H1 (cell line): ENCODE measurements at regions not wholly inside any gene's neighbourhood (a gene's known extent, or its start where the extent isn't known, plus 50 kb on each side); places are given as distances from the start of the nearest gene placed in this dataset.

Experiments
- ATF2 ChIP-seq: IDR thresholded peaks from 2 replicates; pipeline ENCODE4 v1.6.1; 2012; ENCODE audit warnings: low read length, inconsistent platforms
- BACH1 ChIP-seq: IDR thresholded peaks from 2 replicates; pipeline ENCODE4 v1.6.1; 2012; ENCODE audit warnings: low read length, improper control_type of control experiment
- BRCA1 ChIP-seq: IDR thresholded peaks from 2 replicates; pipeline ENCODE4 v1.6.1; 2012; ENCODE audit warnings: low read depth, low read length, improper control_type of control experiment
- CHD7 ChIP-seq: fragments of 300-600 bp; sonication (generic); IDR thresholded peaks from 2 replicates; pipeline ENCODE4 v1.7.1; 2012; ENCODE audit warnings: low read length, moderate library complexity, mild to moderate bottlenecking, inconsistent platforms; ENCODE audit not compliant: insufficient replicate concordance
- HDAC6 ChIP-seq: IDR thresholded peaks from one replicate; pipeline ENCODE4 v1.7.1; 2012; ENCODE audit warnings: low read depth, mild to moderate bottlenecking, inconsistent platforms, low read length, moderate library complexity
- MAFK ChIP-seq: IDR thresholded peaks from 2 replicates; pipeline ENCODE4 v1.6.1; 2012; ENCODE audit warnings: low read depth, mild to moderate bottlenecking, improper control_type of control experiment, low read length
- POLR2A ChIP-seq, 2 experiments: IDR thresholded peaks; 1 replicate in 1 of 2; 2 replicates in 1 of 2; pipeline ENCODE4 v1.6.1; 2011; ENCODE audit warnings: low read depth in 2 of 2, low read length in 2 of 2, mild to moderate bottlenecking in 2 of 2; ENCODE audit errors: control extremely low read depth in 1 of 2
- POLR2AphosphoS5 ChIP-seq: IDR thresholded peaks from 2 replicates; pipeline ENCODE4 v1.6.1; 2011; ENCODE audit warnings: low read depth, low read length
- RNF2 ChIP-seq: fragments of 200-900, 300-1000 bp; sonication (generic); IDR thresholded peaks from 2 replicates; pipeline ENCODE4 v1.7.1; 2016; ENCODE audit warnings: borderline replicate concordance, low read depth, mild to moderate bottlenecking, antibody characterized with exemption, low read length; ENCODE audit not compliant: poor library complexity, severe bottlenecking; ENCODE audit errors: missing control alignments
- USF2 ChIP-seq: IDR thresholded peaks from 2 replicates; pipeline ENCODE4 v1.6.1; 2011; ENCODE audit warnings: low read length, improper control_type of control experiment

- no peak for TF ChIP-seq CHD7
- no peak for TF ChIP-seq POLR2A (IDR thresholded peaks at IDR 0.05; ENCODE audit: control extremely low read depth in 1 of 2, low read depth in 2 of 2, low read length in 2 of 2)
- TF ChIP-seq RNF2: no peak
- TF ChIP-seq USF2: no peak
- TF ChIP-seq MAFK: no peak
- no peak for TF ChIP-seq ATF2
- TF ChIP-seq BRCA1: no peak
- TF ChIP-seq HDAC6: no peak
- no peak for TF ChIP-seq POLR2AphosphoS5
- TF ChIP-seq BACH1: no peak
Observed at GRCh38 chr22:47990481-47990880, 1228.0 kb downstream of the TBC1D22A start (continued).
